ENCODE measurements at regions not wholly inside any gene's neighbourhood (a gene's known extent, or its start where the extent isn't known, plus 50 kb on each side); places are given as distances from the start of the nearest gene placed in this dataset.
A peak's percentile ranks its signal among the peaks of the same experiment; 100 is the strongest.

- DNase-seq, result no peak
Observed at GRCh38 chr1:22267413-22268175, 124.7 kb upstream of the WNT4 start.

GRCh38 chr1:22268327-22268726 lies 125.4 kb upstream of the WNT4 start:
- DNase-seq, result no peak

- DNase-seq, result no peak
Observed at GRCh38 chr1:22271847-22272801, 129.2 kb upstream of the WNT4 start.

- DNase-seq, result no peak
Observed at GRCh38 chr1:22273686-22274681, 131.1 kb upstream of the WNT4 start.

GRCh38 chr1:22275167-22275566 lies 132.3 kb upstream of the WNT4 start:
- DNase-seq, result no peak

- peak; percentile 9 for DNase-seq
Observed at GRCh38 chr1:22275626-22276395, 132.9 kb upstream of the WNT4 start.

GRCh38 chr1:22276396-22276748 lies 133.5 kb upstream of the WNT4 start:
- DNase-seq, result no peak

- DNase-seq, result no peak
Observed at GRCh38 chr1:22277662-22278061, 134.8 kb upstream of the WNT4 start.

- DNase-seq, result no peak
Observed at GRCh38 chr1:22279735-22280134, 136.8 kb upstream of the WNT4 start.

- no peak for DNase-seq
Observed at GRCh38 chr1:22280526-22280925, 137.6 kb upstream of the WNT4 start.

GRCh38 chr1:22281521-22282363 lies 138.8 kb upstream of the WNT4 start:
- DNase-seq, result no peak

- no peak for DNase-seq
Observed at GRCh38 chr1:22282364-22282995, 139.6 kb upstream of the WNT4 start.

GRCh38 chr1:22283596-22283995 lies 140.7 kb upstream of the WNT4 start:
- DNase-seq, result no peak

GRCh38 chr1:22284236-22284635 lies 141.3 kb upstream of the WNT4 start:
- DNase-seq, result no peak

- no peak for DNase-seq
Observed at GRCh38 chr1:22284906-22285548, 142.1 kb upstream of the WNT4 start.

- DNase-seq, result no peak
Observed at GRCh38 chr1:22285549-22286396, 142.9 kb upstream of the WNT4 start.

- DNase-seq, result no peak
Observed at GRCh38 chr1:22286491-22286890, 143.6 kb upstream of the WNT4 start.

GRCh38 chr1:22287273-22287672 lies 144.4 kb upstream of the WNT4 start:
- no peak for DNase-seq

- DNase-seq, result no peak
Observed at GRCh38 chr1:22287946-22288520, 145.1 kb upstream of the WNT4 start.
